ENCODE measurements at regions not wholly inside any gene's neighbourhood (a gene's known extent, or its start where the extent isn't known, plus 50 kb on each side); places are given as distances from the start of the nearest gene placed in this dataset.

DNA sequence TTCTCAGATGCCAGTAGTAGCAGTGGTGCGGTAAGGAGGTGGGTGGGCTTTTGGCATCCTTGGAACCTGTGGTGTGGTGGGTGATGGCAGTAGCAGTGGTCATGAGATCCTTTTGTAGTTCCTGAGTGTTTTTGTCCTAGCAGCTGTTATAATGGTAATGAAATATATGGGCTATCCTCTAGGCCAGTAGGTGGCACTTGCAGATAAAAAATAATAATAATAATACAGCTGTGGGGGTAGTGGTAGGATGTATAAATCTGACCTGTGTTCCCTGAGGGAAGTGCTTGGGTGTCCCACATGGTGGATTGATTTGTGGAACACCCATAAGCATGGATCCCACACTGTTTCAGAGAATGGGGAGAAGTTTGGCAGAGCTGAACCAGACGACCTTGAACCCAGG lies 334.0 kb downstream of the SLITRK5 start:
- TF ChIP-seq CTCF (IDR thresholded peaks at IDR 0.05) (no peak), POLR2AphosphoS5 (IDR thresholded peaks at IDR 0.05) (no peak), EP300 (IDR thresholded peaks at IDR 0.05; ENCODE audit: low read depth) (no peak)
